Gastrocnemius medialis (tissue), 4 donors: ENCODE measurements at regions not wholly inside any gene's neighbourhood (a gene's known extent, or its start where the extent isn't known, plus 50 kb on each side); places are given as distances from the start of the nearest gene placed in this dataset.
A peak's percentile ranks its signal among the peaks of the same experiment; 100 is the strongest.

Experiments used
- ATAC-seq, 2 donors: fragments of 150-250 bp; one replicate each; pipeline ENCODE4 v1.9.1; 2016
- DNase-seq, 2 donors: peaks; one replicate each; pipeline ENCODE4 v3.0.0-alpha.2; 2019
- H3K27ac ChIP-seq, 4 donors: fragments of 200-600 bp; sonication (generic); 1 replicate in 1 of 4; 2 replicates in 3 of 4; pipeline ENCODE4 v1.5.1; 2016 to 2018; ENCODE audit warnings: mild to moderate bottlenecking in 2 of 4, moderate library complexity in 1 of 4
- H3K27me3 ChIP-seq, 3 donors: fragments of 200-600 bp; sonication (generic) in 2 of 3; 1 replicate in 1 of 3; 2 replicates in 2 of 3; pipeline versions ENCODE4 v1.5.1 to v1.6.0; 2016 to 2019; ENCODE audit warnings: mild to moderate bottlenecking in 1 of 3, moderate library complexity in 1 of 3
- H3K36me3 ChIP-seq, 2 donors: fragments of 200-600 bp; sonication (generic) in 1 of 2; one replicate each; pipeline ENCODE4 v1.5.1; 2017 to 2018
- H3K4me1 ChIP-seq, 2 donors: fragments of 200-600 bp; sonication (generic) in 1 of 2; one replicate each; pipeline ENCODE4 v1.5.1; 2016 to 2017; ENCODE audit warnings: mild to moderate bottlenecking in 2 of 2
- H3K4me3 ChIP-seq, 4 donors: fragments of 200-600 bp; sonication (generic) in 3 of 4; 1 replicate in 1 of 4; 2 replicates in 3 of 4; pipeline ENCODE4 v1.5.1; 2016 to 2019; ENCODE audit warnings: mild to moderate bottlenecking in 2 of 4
- H3K9me3 ChIP-seq, 3 donors: fragments of 200-600 bp; sonication (generic) in 2 of 3; 1 replicate in 1 of 3; 2 replicates in 2 of 3; pipeline ENCODE4 v1.5.1; 2016 to 2019
- CTCF ChIP-seq, 5 experiments: fragments of 450-650 bp in 3 of 5; fragments of 200-600 bp in 2 of 5; sonication (generic) in 2 of 5; IDR thresholded peaks in 4 of 5; conservative IDR thresholded peaks in 1 of 5; 1 replicate in 4 of 5; 2 replicates in 1 of 5; pipeline ENCODE4 v1.5.1; 2016 to 2019; ENCODE audit warnings: antibody characterized with exemption in 5 of 5, mild to moderate bottlenecking in 3 of 5, moderate library complexity in 3 of 5
- POLR2A ChIP-seq, 2 donors: fragments of 450-650 bp; IDR thresholded peaks; one replicate each; pipeline ENCODE4 v1.6.1; 2017; ENCODE audit warnings: antibody characterized with exemption in 2 of 2, mild to moderate bottlenecking in 2 of 2, moderate library complexity in 2 of 2
- in situ Hi-C, 4 donors: fragments of 200-750 bp; cut with MboI; loops; one replicate each; pipeline versions ENCODE4 v1.15.0 to v1.8.0; 2017; ENCODE audit warnings: low sequenced_read_pairs in 4 of 4
- intact Hi-C: fragments of 100-400 bp; cut with DNase I; formaldehyde crosslinking; loops from one replicate; pipeline ENCODE4 v1.15.1; 2023; ENCODE audit warnings: low total_unique reads

GRCh38 chr6:12467706-12468670, 177.8 kb downstream of the EDN1 start:
- Histone ChIP-seq H3K4me1 (no peaks in the 10 kb centered on the region), H3K36me3 (no peaks in the 10 kb centered on the region), H3K4me3 (no peak overlapping the region), H3K27ac (no peak overlapping the region), H3K27me3 (no peaks in the 10 kb centered on the region), H3K9me3 (no peaks in the 10 kb centered on the region)
- intact Hi-C loops = no loop called here
- in situ Hi-C loops = no loop called here
- ATAC-seq (no peak), DNase-seq (no peak)
- no peak for TF ChIP-seq POLR2A (IDR thresholded peaks at IDR 0.05)
- no peak for TF ChIP-seq CTCF (IDR thresholded peaks at IDR 0.05 in 4 of 5, conservative IDR thresholded peaks at IDR 0.05 in 1 of 5)

- Histone ChIP-seq H3K4me3 (no peak overlapping the region), H3K9me3 (no peaks in the 10 kb centered on the region), H3K36me3 (no peaks in the 10 kb centered on the region), H3K27ac (no peak overlapping the region), H3K4me1 (no peaks in the 10 kb centered on the region), H3K27me3 (no peaks in the 10 kb centered on the region)
- in situ Hi-C loops = no loop called here
- intact Hi-C loops = no loop called here
- ATAC-seq = peak; percentile 66 to 74
- no peak for TF ChIP-seq CTCF (IDR thresholded peaks at IDR 0.05 in 4 of 5, conservative IDR thresholded peaks at IDR 0.05 in 1 of 5)
- no peak for TF ChIP-seq POLR2A (IDR thresholded peaks at IDR 0.05)
- peak; percentile 24 to 72 for DNase-seq
These were observed 182.5 kb downstream of the EDN1 start for GRCh38 chr6:12472601-12473038.

- no peaks in the 10 kb centered on the region for H3K27me3 ChIP-seq
- in situ Hi-C loops (no loop called here), intact Hi-C loops (no loop called here)
- TF ChIP-seq CTCF (IDR thresholded peaks at IDR 0.05 in 4 of 5, conservative IDR thresholded peaks at IDR 0.05 in 1 of 5) (no peak), POLR2A (IDR thresholded peaks at IDR 0.05) (no peak)
- no peak overlapping the region for H3K27ac ChIP-seq
- no peak overlapping the region for H3K4me3 ChIP-seq
- H3K36me3 ChIP-seq = no peaks in the 10 kb centered on the region
- H3K4me1 ChIP-seq = no peaks in the 10 kb centered on the region
- DNase-seq (no peak), ATAC-seq (no peak)
- no peaks in the 10 kb centered on the region for H3K9me3 ChIP-seq
These were observed 183.3 kb downstream of the EDN1 start for GRCh38 chr6:12473494-12473893.

GRCh38 chr6:12474167-12475140, 184.3 kb downstream of the EDN1 start:
- TF ChIP-seq POLR2A (IDR thresholded peaks at IDR 0.05) = no peak
- no peak for TF ChIP-seq CTCF (IDR thresholded peaks at IDR 0.05 in 4 of 5, conservative IDR thresholded peaks at IDR 0.05 in 1 of 5)
- intact Hi-C loops = no loop called here

More at GRCh38 chr6:12474167-12475140, 184.3 kb downstream of the EDN1 start:
- Histone ChIP-seq H3K4me1 (no peaks in the 10 kb centered on the region), H3K36me3 (no peaks in the 10 kb centered on the region), H3K4me3 (no peak overlapping the region), H3K9me3 (no peaks in the 10 kb centered on the region), H3K27ac (no peak overlapping the region), H3K27me3 (no peaks in the 10 kb centered on the region)
- DNase-seq (no peak), ATAC-seq (no peak)
- in situ Hi-C loops = no loop called here
